Karpas-422 (cell line): ENCODE measurements at regions not wholly inside any gene's neighbourhood (a gene's known extent, or its start where the extent isn't known, plus 50 kb on each side); places are given as distances from the start of the nearest gene placed in this dataset.

Source experiments
- DNase-seq: peaks from one replicate; pipeline ENCODE4 v3.0.0-alpha.2; 2015
- H2AFZ ChIP-seq: fragments of 200-600 bp; sonication (generic); 2 replicates; pipeline ENCODE4 v1.6.1; 2014; ENCODE audit warnings: antibody characterized with exemption, low read length, mixed read lengths
- H3K27ac ChIP-seq: fragments of 200-600 bp; sonication (generic); 2 replicates; pipeline ENCODE4 v1.5.1; 2014; ENCODE audit warnings: mild to moderate bottlenecking, low read length, moderate library complexity
- H3K27me3 ChIP-seq: fragments of 200-600 bp; sonication (generic); 2 replicates; pipeline ENCODE4 v1.6.1; 2014; ENCODE audit warnings: low read length, mixed read lengths
- H3K36me3 ChIP-seq: fragments of 200-600 bp; sonication (generic); 2 replicates; pipeline ENCODE4 v1.6.1; 2014; ENCODE audit warnings: low read length, mixed read lengths; ENCODE audit not compliant: insufficient read depth
- H3K4me1 ChIP-seq: fragments of 200-600 bp; sonication (generic); 2 replicates; pipeline ENCODE4 v1.6.1; 2014; ENCODE audit warnings: mild to moderate bottlenecking, low read length, mixed read lengths
- H3K4me2 ChIP-seq: fragments of 200-600 bp; sonication (generic); 2 replicates; pipeline ENCODE4 v1.6.1; 2014; ENCODE audit warnings: low read length, low read depth, mild to moderate bottlenecking; ENCODE audit not compliant: poor library complexity, severe bottlenecking
- H3K4me3 ChIP-seq: fragments of 200-600 bp; sonication (generic); 2 replicates; pipeline ENCODE4 v1.5.1; 2014; ENCODE audit warnings: mild to moderate bottlenecking, antibody characterized with exemption, low read length, mixed read lengths
- H3K79me2 ChIP-seq: fragments of 200-600 bp; sonication (generic); 2 replicates; pipeline ENCODE4 v1.6.1; 2014; ENCODE audit warnings: mild to moderate bottlenecking, low read length, mixed read lengths
- H3K9ac ChIP-seq: fragments of 200-600 bp; sonication (generic); 2 replicates; pipeline ENCODE4 v1.6.0; 2014; ENCODE audit warnings: low read length
- H3K9me2 ChIP-seq: fragments of 200-600 bp; sonication (generic), shearing (Covaris generic); replicated peaks from 2 replicates; pipeline ENCODE4 v1.6.0; 2014; ENCODE audit warnings: mild to moderate bottlenecking, low read length, moderate library complexity; ENCODE audit not compliant: insufficient read depth
- H3K9me3 ChIP-seq: fragments of 300-700, 200-600 bp; sonication (generic); 2 replicates; pipeline ENCODE4 v1.6.1; 2014; ENCODE audit warnings: low read length, mixed read lengths
- H4K20me1 ChIP-seq: fragments of 200-600 bp; sonication (generic); 2 replicates; pipeline ENCODE4 v1.6.1; 2014; ENCODE audit warnings: mild to moderate bottlenecking, antibody characterized with exemption, low read length, low read depth; ENCODE audit not compliant: insufficient read depth

DNA sequence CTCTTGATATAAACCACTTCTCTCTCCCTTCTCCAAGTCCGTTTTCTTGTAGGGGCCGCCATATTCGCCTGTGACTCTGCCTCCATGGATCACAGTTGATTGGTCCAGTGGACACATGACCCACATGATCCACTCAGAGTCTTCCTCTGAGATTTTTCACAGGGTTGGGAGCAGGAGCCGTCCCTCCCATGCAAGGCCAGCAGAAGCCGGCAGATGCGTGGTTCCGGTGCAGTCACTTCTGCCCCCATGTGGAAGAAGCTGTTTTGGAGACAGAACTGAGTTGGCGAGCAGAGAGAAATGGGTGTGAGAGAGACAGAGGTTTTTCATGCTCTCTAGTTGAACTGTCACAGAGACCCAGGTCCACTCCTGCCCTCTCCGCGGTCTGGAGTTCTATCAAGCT, 83.3 kb downstream of the C16orf95 start:
- Histone ChIP-seq H3K36me3 (no peaks in the 10 kb centered on the region), H3K27ac (no peak overlapping the region), H4K20me1 (no peaks in the 10 kb centered on the region), H3K9ac (no peak overlapping the region), H3K27me3 (no peaks in the 10 kb centered on the region), H3K9me3 (no peaks in the 10 kb centered on the region), H3K9me2 (no peaks in the 10 kb centered on the region), H3K4me1 (no peaks in the 10 kb centered on the region), H3K4me3 (no peak overlapping the region), H2AFZ (no peak overlapping the region), H3K79me2 (no peaks in the 10 kb centered on the region), H3K4me2 (no peak overlapping the region)
- no peak for DNase-seq

- no peaks in the 10 kb centered on the region for H4K20me1 ChIP-seq
- DNase-seq: no peak
- H3K9ac ChIP-seq: no peak overlapping the region
- H3K4me1 ChIP-seq: no peaks in the 10 kb centered on the region
- H3K4me3 ChIP-seq: no peak overlapping the region
- H3K36me3 ChIP-seq: no peaks in the 10 kb centered on the region
- no peak overlapping the region for H3K27ac ChIP-seq
- H3K79me2 ChIP-seq: no peaks in the 10 kb centered on the region
- H2AFZ ChIP-seq: no peak overlapping the region
- H3K4me2 ChIP-seq: no peak overlapping the region
- no peaks in the 10 kb centered on the region for H3K27me3 ChIP-seq
- no peaks in the 10 kb centered on the region for H3K9me3 ChIP-seq
- H3K9me2 ChIP-seq: no peaks in the 10 kb centered on the region
Observed at GRCh38 chr16:87234601-87235000, 82.6 kb downstream of the C16orf95 start.

GRCh38 chr16:87235810-87236515, 81.2 kb downstream of the C16orf95 start:
- Histone ChIP-seq H3K27me3 (no peaks in the 10 kb centered on the region), H3K9ac (no peak overlapping the region), H2AFZ (no peak overlapping the region), H3K4me2 (no peak overlapping the region), H4K20me1 (no peaks in the 10 kb centered on the region), H3K4me3 (no peak overlapping the region), H3K9me2 (no peaks in the 10 kb centered on the region), H3K79me2 (no peaks in the 10 kb centered on the region), H3K36me3 (no peaks in the 10 kb centered on the region), H3K9me3 (no peaks in the 10 kb centered on the region), H3K27ac (no peak overlapping the region), H3K4me1 (no peaks in the 10 kb centered on the region)
- DNase-seq: no peak

DNA sequence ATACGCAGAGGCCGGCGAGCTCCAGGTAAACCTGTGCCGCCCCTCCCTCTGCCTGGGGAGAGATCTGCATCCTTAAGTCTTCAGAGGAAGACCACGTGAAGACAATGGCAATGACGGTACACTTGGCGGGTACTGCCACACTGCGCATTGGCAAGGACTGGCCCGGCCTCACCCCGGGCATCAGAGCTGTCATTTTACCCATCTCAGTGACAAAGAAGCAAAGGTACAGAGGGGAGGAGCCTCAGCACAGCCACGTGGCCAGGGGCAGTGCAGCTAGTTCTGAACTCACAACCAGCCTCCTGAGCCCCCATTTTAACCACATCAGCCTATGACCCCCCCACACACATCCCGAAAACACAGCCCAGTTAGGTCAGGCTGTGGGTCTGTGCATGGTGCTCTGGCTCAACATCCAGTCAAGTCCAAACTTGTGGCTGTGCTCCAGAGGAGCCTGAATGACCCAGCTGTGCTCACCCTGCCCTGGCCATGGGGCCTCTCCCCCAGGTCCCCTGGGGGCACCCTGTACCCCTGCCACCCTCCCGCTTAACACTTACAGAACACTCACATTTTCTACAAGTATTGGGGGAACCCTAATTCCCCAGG, 80.6 kb downstream of the C16orf95 start:
- Histone ChIP-seq H3K9me3 (no peaks in the 10 kb centered on the region), H3K27me3 (no peaks in the 10 kb centered on the region), H4K20me1 (no peaks in the 10 kb centered on the region), H3K36me3 (no peaks in the 10 kb centered on the region), H3K27ac (no peak overlapping the region), H3K9me2 (no peaks in the 10 kb centered on the region), H3K79me2 (no peaks in the 10 kb centered on the region), H3K9ac (no peak overlapping the region), H2AFZ (no peak overlapping the region), H3K4me2 (no peak overlapping the region), H3K4me1 (no peaks in the 10 kb centered on the region), H3K4me3 (no peak overlapping the region)
- DNase-seq: no peak

DNA sequence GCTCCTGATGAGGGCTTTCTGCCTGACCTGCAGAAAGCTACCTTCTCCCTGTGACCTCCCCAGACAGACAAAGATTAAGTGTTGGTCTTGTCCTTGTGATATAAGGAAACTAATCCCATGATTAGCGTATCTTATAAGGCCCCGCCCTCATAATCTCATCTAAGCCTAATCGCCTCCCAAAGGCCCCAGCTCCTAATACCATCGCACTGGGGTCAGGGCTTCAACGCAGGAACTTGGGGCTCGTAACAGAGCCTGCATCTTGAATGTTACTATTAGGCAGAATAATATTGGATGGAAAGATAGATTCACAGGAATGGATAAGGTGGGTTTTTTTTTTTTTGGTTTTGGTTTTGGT, 78.9 kb downstream of the C16orf95 start:
- H3K9me3 ChIP-seq: no peaks in the 10 kb centered on the region
- H3K27me3 ChIP-seq: no peaks in the 10 kb centered on the region
- no peak for DNase-seq
- H3K4me3 ChIP-seq: no peak overlapping the region
- H3K36me3 ChIP-seq: no peaks in the 10 kb centered on the region
- H3K27ac ChIP-seq: no peak overlapping the region
- H3K9me2 ChIP-seq: no peaks in the 10 kb centered on the region
- H4K20me1 ChIP-seq: no peaks in the 10 kb centered on the region
- H3K4me2 ChIP-seq: no peak overlapping the region
- no peaks in the 10 kb centered on the region for H3K79me2 ChIP-seq
- no peak overlapping the region for H2AFZ ChIP-seq
- H3K9ac ChIP-seq: no peak overlapping the region
- H3K4me1 ChIP-seq: no peaks in the 10 kb centered on the region

DNA sequence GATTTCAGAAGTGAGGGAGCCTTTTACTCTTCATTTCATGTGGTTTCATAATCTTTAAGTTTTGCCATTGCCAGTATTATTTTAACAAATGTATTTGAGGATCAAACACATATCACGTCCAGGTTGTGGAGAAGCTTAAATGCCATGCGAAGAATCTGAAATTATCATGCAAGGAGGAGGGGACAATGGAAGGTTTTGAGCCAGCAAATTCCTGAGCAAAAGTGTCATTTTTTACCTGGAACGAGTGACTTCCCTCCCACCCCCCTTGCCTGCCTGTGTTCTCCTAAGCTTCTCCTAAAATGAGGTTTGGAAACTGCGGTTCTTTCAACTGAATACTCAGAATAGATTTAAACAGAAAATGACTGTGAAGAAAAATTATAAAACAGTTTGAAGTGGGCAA, 77.6 kb downstream of the C16orf95 start:
- H3K27me3 ChIP-seq: no peaks in the 10 kb centered on the region
- H4K20me1 ChIP-seq: no peaks in the 10 kb centered on the region
- H3K79me2 ChIP-seq: no peaks in the 10 kb centered on the region
- DNase-seq: no peak
- H3K27ac ChIP-seq: no peak overlapping the region
- no peak overlapping the region for H2AFZ ChIP-seq
- H3K4me1 ChIP-seq: no peaks in the 10 kb centered on the region
- no peaks in the 10 kb centered on the region for H3K9me2 ChIP-seq
- no peak overlapping the region for H3K4me3 ChIP-seq
- H3K9ac ChIP-seq: no peak overlapping the region
- no peaks in the 10 kb centered on the region for H3K9me3 ChIP-seq
- no peaks in the 10 kb centered on the region for H3K36me3 ChIP-seq
- H3K4me2 ChIP-seq: no peak overlapping the region

GRCh38 chr16:87240211-87241136, 76.7 kb downstream of the C16orf95 start:
- no peak for DNase-seq
- no peaks in the 10 kb centered on the region for H3K9me2 ChIP-seq
- H3K79me2 ChIP-seq: no peaks in the 10 kb centered on the region
- no peaks in the 10 kb centered on the region for H3K4me1 ChIP-seq
- no peak overlapping the region for H3K9ac ChIP-seq
- no peak overlapping the region for H3K4me2 ChIP-seq
- H3K36me3 ChIP-seq: no peaks in the 10 kb centered on the region
- no peaks in the 10 kb centered on the region for H4K20me1 ChIP-seq
- H2AFZ ChIP-seq: no peak overlapping the region
- H3K9me3 ChIP-seq: no peaks in the 10 kb centered on the region
- H3K27ac ChIP-seq: no peak overlapping the region
- H3K27me3 ChIP-seq: no peaks in the 10 kb centered on the region
- no peak overlapping the region for H3K4me3 ChIP-seq

GRCh38 chr16:87241137-87241771, 75.9 kb downstream of the C16orf95 start:
- H3K79me2 ChIP-seq: no peaks in the 10 kb centered on the region
- H4K20me1 ChIP-seq: no peaks in the 10 kb centered on the region
- no peak overlapping the region for H3K27ac ChIP-seq
- H3K4me3 ChIP-seq: no peak overlapping the region
- no peaks in the 10 kb centered on the region for H3K9me3 ChIP-seq
- no peaks in the 10 kb centered on the region for H3K27me3 ChIP-seq
- DNase-seq: no peak
- H3K4me1 ChIP-seq: no peaks in the 10 kb centered on the region
- H3K36me3 ChIP-seq: no peaks in the 10 kb centered on the region
- H3K4me2 ChIP-seq: no peak overlapping the region
- H3K9me2 ChIP-seq: no peaks in the 10 kb centered on the region
- H2AFZ ChIP-seq: no peak overlapping the region
- H3K9ac ChIP-seq: no peak overlapping the region
